OCI-LY1 (cell line): ENCODE measurements at regions not wholly inside any gene's neighbourhood (a gene's known extent, or its start where the extent isn't known, plus 50 kb on each side); places are given as distances from the start of the nearest gene placed in this dataset.

Experiments
- H2AFZ ChIP-seq: fragments of 200-600 bp; sonication (generic), shearing (Covaris generic); 2 replicates; pipeline ENCODE4 v1.6.0; 2014; ENCODE audit warnings: antibody characterized with exemption, mild to moderate bottlenecking, low read length
- H3F3A ChIP-seq: fragments of 200-600 bp; sonication (generic), shearing (Covaris generic); 2 replicates; pipeline ENCODE4 v1.6.0; 2014; ENCODE audit warnings: mild to moderate bottlenecking, antibody characterized with exemption, low read length, moderate library complexity; ENCODE audit not compliant: insufficient read depth
- H3K27ac ChIP-seq: fragments of 200-600 bp; sonication (generic); 2 replicates; pipeline ENCODE4 v1.5.1; 2014; ENCODE audit warnings: low read length, mixed run types, mild to moderate bottlenecking, low read depth; ENCODE audit not compliant: poor library complexity, severe bottlenecking
- H3K27me3 ChIP-seq: fragments of 200-600 bp; sonication (generic); 2 replicates; pipeline ENCODE4 v1.6.0; 2014; ENCODE audit warnings: antibody characterized with exemption, mild to moderate bottlenecking, low read length, moderate library complexity; ENCODE audit not compliant: insufficient read depth
- H3K36me3 ChIP-seq: fragments of 200-600 bp; sonication (generic); 2 replicates; pipeline ENCODE4 v1.6.1; 2014; ENCODE audit warnings: mild to moderate bottlenecking, antibody characterized with exemption, low read length, moderate library complexity, mixed read lengths; ENCODE audit not compliant: insufficient read depth
- H3K4me1 ChIP-seq: fragments of 200-600 bp; sonication (generic); 2 replicates; pipeline ENCODE4 v1.5.1; 2014; ENCODE audit warnings: mild to moderate bottlenecking, low read length, moderate library complexity; ENCODE audit not compliant: insufficient read depth, severe bottlenecking
- H3K4me2 ChIP-seq: fragments of 200-600 bp; sonication (generic), shearing (Covaris generic); 2 replicates; pipeline ENCODE4 v1.6.1; 2014; ENCODE audit warnings: low read length
- H3K4me3 ChIP-seq: fragments of 200-600 bp; sonication (generic); 2 replicates; pipeline ENCODE4 v1.5.1; 2014; ENCODE audit warnings: low read length, low read depth, mild to moderate bottlenecking, mixed read lengths; ENCODE audit not compliant: poor library complexity, severe bottlenecking
- H3K79me2 ChIP-seq: fragments of 200-600 bp; shearing (Covaris generic); 2 replicates; pipeline ENCODE4 v1.6.1; 2016; ENCODE audit warnings: mixed run types, low read length, mixed read lengths; ENCODE audit not compliant: insufficient read depth
- H3K9ac ChIP-seq: fragments of 200-600 bp; sonication (generic), shearing (Covaris generic); 2 replicates; pipeline ENCODE4 v1.6.1; 2014; ENCODE audit warnings: mild to moderate bottlenecking, low read length, mixed read lengths
- H3K9me2 ChIP-seq: fragments of 200-600 bp; sonication (generic), shearing (Covaris generic); 2 replicates; pipeline ENCODE4 v1.6.1; 2014; ENCODE audit warnings: low read depth, mild to moderate bottlenecking, low read length, mixed read lengths
- H3K9me3 ChIP-seq: fragments of 200-600 bp; shearing (Covaris generic); 2 replicates; pipeline ENCODE4 v1.6.1; 2014; ENCODE audit warnings: low read length, mixed read lengths
- H4K20me1 ChIP-seq: fragments of 200-600 bp; sonication (generic), shearing (Covaris generic); 2 replicates; pipeline ENCODE4 v1.6.0; 2016; ENCODE audit warnings: mild to moderate bottlenecking, low read length; ENCODE audit not compliant: insufficient read depth
- EZH2 ChIP-seq: fragments of 200-600 bp; sonication (generic), shearing (Covaris generic); IDR thresholded peaks from 2 replicates; pipeline ENCODE4 v1.8.0; 2017; ENCODE audit warnings: borderline replicate concordance, mixed run types, mild to moderate bottlenecking, antibody characterized with exemption, low read length, moderate library complexity, mixed read lengths
- TF ChIP-seq, protein P1 (sequence below): fragments of 200-600 bp; sonication (generic), shearing (Covaris generic); IDR thresholded peaks from 2 replicates; pipeline ENCODE4 v1.5.1; 2017; ENCODE audit warnings: mild to moderate bottlenecking, antibody characterized with exemption, low read length, moderate library complexity, mixed read lengths

DNA sequence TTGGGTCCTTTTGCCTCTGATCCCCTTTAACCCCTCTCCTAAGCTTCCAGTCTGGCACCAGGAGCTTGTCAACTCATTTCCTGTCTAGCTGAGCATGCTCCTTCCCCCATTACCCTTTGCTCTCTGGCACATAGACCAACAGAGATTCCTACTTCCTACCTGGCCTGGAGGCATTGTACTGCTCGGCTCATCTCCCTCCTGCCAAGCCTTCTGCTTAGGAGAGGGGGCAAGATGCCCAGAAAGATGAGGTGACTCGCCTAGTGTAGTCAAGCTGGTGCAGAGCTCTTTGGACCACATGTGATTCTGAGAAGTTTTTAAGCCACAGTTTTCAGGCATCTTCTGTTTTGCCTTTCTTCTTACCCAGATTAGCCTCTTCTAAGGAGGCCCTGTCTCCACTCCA lies 95.4 kb downstream of the ZNF621 start:
- no peaks in the 10 kb centered on the region for H3K36me3 ChIP-seq
- no peaks in the 10 kb centered on the region for H4K20me1 ChIP-seq
- H3K79me2 ChIP-seq, result no peaks in the 10 kb centered on the region
- H3K4me2 ChIP-seq, result no peak overlapping the region
- H3K27ac ChIP-seq, result no peak overlapping the region
- H3K9me2 ChIP-seq, result no peaks in the 10 kb centered on the region
- no peak overlapping the region for H2AFZ ChIP-seq
- H3K27me3 ChIP-seq, result no peaks in the 10 kb centered on the region
- H3K9ac ChIP-seq, result no peak overlapping the region
- TF ChIP-seq, protein P1, sequence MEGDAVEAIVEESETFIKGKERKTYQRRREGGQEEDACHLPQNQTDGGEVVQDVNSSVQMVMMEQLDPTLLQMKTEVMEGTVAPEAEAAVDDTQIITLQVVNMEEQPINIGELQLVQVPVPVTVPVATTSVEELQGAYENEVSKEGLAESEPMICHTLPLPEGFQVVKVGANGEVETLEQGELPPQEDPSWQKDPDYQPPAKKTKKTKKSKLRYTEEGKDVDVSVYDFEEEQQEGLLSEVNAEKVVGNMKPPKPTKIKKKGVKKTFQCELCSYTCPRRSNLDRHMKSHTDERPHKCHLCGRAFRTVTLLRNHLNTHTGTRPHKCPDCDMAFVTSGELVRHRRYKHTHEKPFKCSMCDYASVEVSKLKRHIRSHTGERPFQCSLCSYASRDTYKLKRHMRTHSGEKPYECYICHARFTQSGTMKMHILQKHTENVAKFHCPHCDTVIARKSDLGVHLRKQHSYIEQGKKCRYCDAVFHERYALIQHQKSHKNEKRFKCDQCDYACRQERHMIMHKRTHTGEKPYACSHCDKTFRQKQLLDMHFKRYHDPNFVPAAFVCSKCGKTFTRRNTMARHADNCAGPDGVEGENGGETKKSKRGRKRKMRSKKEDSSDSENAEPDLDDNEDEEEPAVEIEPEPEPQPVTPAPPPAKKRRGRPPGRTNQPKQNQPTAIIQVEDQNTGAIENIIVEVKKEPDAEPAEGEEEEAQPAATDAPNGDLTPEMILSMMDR, result no peak
- no peak for TF ChIP-seq EZH2
- no peak overlapping the region for H3K4me3 ChIP-seq
- H3K9me3 ChIP-seq, result no peaks in the 10 kb centered on the region
- H3F3A ChIP-seq, result no peaks in the 10 kb centered on the region
- H3K4me1 ChIP-seq, result no peaks in the 10 kb centered on the region

DNA sequence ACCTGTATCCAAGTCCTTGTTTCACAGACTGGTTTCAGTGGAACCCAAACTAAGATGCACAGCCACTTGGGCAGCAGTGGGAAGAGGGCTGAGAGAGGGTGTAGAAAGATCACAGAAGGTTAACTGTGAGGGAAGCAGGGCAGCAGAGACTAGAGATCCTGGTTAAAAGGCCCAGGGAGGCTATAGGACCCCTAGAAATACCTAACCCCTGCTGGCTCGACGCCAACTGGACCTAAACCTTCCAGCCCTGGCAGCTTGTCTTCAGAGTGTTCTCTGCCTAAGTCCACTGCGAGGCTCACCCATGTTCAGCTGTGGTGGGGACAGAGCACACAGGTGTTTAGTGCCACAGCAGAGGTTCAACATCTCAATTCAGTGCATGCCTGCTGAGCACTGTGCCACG lies 96.5 kb downstream of the ZNF621 start:
- TF ChIP-seq EZH2, result no peak
- TF ChIP-seq, protein P1, result no peak
- no peaks in the 10 kb centered on the region for H3F3A ChIP-seq
- H3K9me3 ChIP-seq, result no peaks in the 10 kb centered on the region
- no peak overlapping the region for H3K27ac ChIP-seq
- H3K36me3 ChIP-seq, result no peaks in the 10 kb centered on the region
- no peak overlapping the region for H3K4me2 ChIP-seq
- H2AFZ ChIP-seq, result no peak overlapping the region
- no peak overlapping the region for H3K9ac ChIP-seq
- H4K20me1 ChIP-seq, result no peaks in the 10 kb centered on the region
- no peaks in the 10 kb centered on the region for H3K79me2 ChIP-seq
- H3K9me2 ChIP-seq, result no peaks in the 10 kb centered on the region
- no peaks in the 10 kb centered on the region for H3K4me1 ChIP-seq
- no peak overlapping the region for H3K4me3 ChIP-seq
- no peaks in the 10 kb centered on the region for H3K27me3 ChIP-seq

DNA sequence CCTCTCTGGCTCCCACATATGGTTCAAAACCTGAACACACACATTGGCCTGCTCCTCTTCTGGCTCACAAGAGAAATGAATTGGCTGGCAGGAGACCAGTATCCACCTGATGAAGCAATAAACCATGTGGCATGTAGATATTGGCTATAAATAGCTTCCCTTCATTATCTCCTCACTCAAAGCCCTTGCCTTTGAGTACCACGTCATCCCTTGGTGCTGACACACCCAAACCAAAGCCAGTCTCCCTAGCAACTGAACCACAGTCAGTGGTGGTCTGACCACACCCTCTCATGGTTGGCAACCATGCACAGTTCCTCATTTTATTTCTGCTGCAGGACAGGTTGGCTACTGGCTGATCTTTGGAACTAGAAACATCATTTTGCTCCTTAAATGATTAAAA lies 98.8 kb downstream of the ZNF621 start:
- no peak overlapping the region for H2AFZ ChIP-seq
- no peaks in the 10 kb centered on the region for H3K36me3 ChIP-seq
- H3K4me1 ChIP-seq, result no peaks in the 10 kb centered on the region
- H3K9me2 ChIP-seq, result no peaks in the 10 kb centered on the region
- H3F3A ChIP-seq, result no peaks in the 10 kb centered on the region
- H3K9ac ChIP-seq, result no peak overlapping the region
- H3K4me2 ChIP-seq, result no peak overlapping the region
- no peaks in the 10 kb centered on the region for H3K79me2 ChIP-seq
- H3K4me3 ChIP-seq, result no peak overlapping the region
- no peak overlapping the region for H3K27ac ChIP-seq
- TF ChIP-seq, protein P1, result no peak
- no peak for TF ChIP-seq EZH2
- H3K9me3 ChIP-seq, result no peaks in the 10 kb centered on the region
- no peaks in the 10 kb centered on the region for H4K20me1 ChIP-seq
- no peaks in the 10 kb centered on the region for H3K27me3 ChIP-seq
